ENCODE measurements at regions not wholly inside any gene's neighbourhood (a gene's known extent, or its start where the extent isn't known, plus 50 kb on each side); places are given as distances from the start of the nearest gene placed in this dataset.

- TF ChIP-seq EZH2 (IDR thresholded peaks at IDR 0.05; ENCODE audit: borderline replicate concordance, low read length) (no peak), CTCF (IDR thresholded peaks at IDR 0.05; ENCODE audit: low read length) (no peak)
Observed at GRCh38 chr12:113663396-113663795, 191.7 kb upstream of the LHX5 start.
